Mesenchymal stem cell (in vitro differentiated cells and primary cell): ENCODE measurements at regions not wholly inside any gene's neighbourhood (a gene's known extent, or its start where the extent isn't known, plus 50 kb on each side); places are given as distances from the start of the nearest gene placed in this dataset.

Experiments
- DNase-seq: peaks from one replicate; pipeline ENCODE4 v3.0.0-alpha.2; 2013
- H2AFZ ChIP-seq: one replicate; pipeline ENCODE4 v1.6.1; 2013; ENCODE audit warnings: low read depth, mild to moderate bottlenecking, control low read depth, inconsistent platforms, low read length, moderate library complexity
- H2AK5ac ChIP-seq: 2 replicates; pipeline ENCODE4 v1.6.1; 2013; ENCODE audit warnings: low read length, moderate library complexity, mild to moderate bottlenecking, inconsistent platforms; ENCODE audit not compliant: severe bottlenecking
- H2BK120ac ChIP-seq: one replicate; pipeline ENCODE4 v1.6.1; 2013; ENCODE audit warnings: low read depth, mild to moderate bottlenecking, inconsistent platforms, low read length, moderate library complexity
- H2BK12ac ChIP-seq, 2 experiments: one replicate each; pipeline ENCODE4 v1.6.1; 2013; ENCODE audit warnings: inconsistent platforms in 2 of 2, low read length in 2 of 2, mild to moderate bottlenecking in 2 of 2, moderate library complexity in 2 of 2, control low read depth in 1 of 2
- H2BK15ac ChIP-seq: one replicate; pipeline ENCODE4 v1.6.1; 2013; ENCODE audit warnings: mild to moderate bottlenecking, low read depth, inconsistent platforms; ENCODE audit not compliant: poor library complexity, severe bottlenecking
- H2BK5ac ChIP-seq: 2 replicates; pipeline ENCODE4 v1.6.1; 2013; ENCODE audit warnings: low read depth, mild to moderate bottlenecking, low read length, control low read depth, inconsistent platforms; ENCODE audit not compliant: poor library complexity, severe bottlenecking
- H3K14ac ChIP-seq, 2 experiments: one replicate each; pipeline ENCODE4 v1.6.1; 2013; ENCODE audit warnings: inconsistent platforms in 2 of 2, low read length in 2 of 2, control low read depth in 1 of 2, mild to moderate bottlenecking in 1 of 2, moderate library complexity in 1 of 2
- H3K18ac ChIP-seq, 2 experiments: one replicate each; pipeline ENCODE4 v1.6.1; 2013; ENCODE audit warnings: inconsistent platforms in 2 of 2, low read length in 2 of 2, control low read depth in 1 of 2, low read depth in 1 of 2, mild to moderate bottlenecking in 1 of 2
- H3K23ac ChIP-seq, 2 experiments: one replicate each; pipeline ENCODE4 v1.6.1; 2013; ENCODE audit warnings: inconsistent platforms in 2 of 2, low read length in 2 of 2, mild to moderate bottlenecking in 2 of 2, moderate library complexity in 2 of 2, control low read depth in 1 of 2
- H3K27ac ChIP-seq: 2 replicates; pipeline ENCODE4 v1.5.1; 2013; ENCODE audit warnings: mild to moderate bottlenecking, moderate library complexity, low read length, control low read depth, inconsistent platforms; ENCODE audit not compliant: poor library complexity, severe bottlenecking
- H3K27me3 ChIP-seq, 2 experiments: 2 replicates each; pipeline versions ENCODE4 v1.6.1 to v1.7.0; 2013; ENCODE audit warnings: low read length in 2 of 2, mild to moderate bottlenecking in 2 of 2, moderate library complexity in 2 of 2, control low read depth in 1 of 2, inconsistent platforms in 1 of 2; ENCODE audit not compliant: control insufficient read depth in 1 of 2, insufficient read depth in 1 of 2
- H3K36me3 ChIP-seq, 2 experiments: 2 replicates each; pipeline versions ENCODE4 v1.6.1 to v1.7.0; 2013; ENCODE audit warnings: low read length in 2 of 2, control low read depth in 1 of 2, inconsistent platforms in 1 of 2, low read depth in 1 of 2, mild to moderate bottlenecking in 1 of 2; ENCODE audit not compliant: insufficient read depth in 2 of 2, control insufficient read depth in 1 of 2
- H3K4ac ChIP-seq, 2 experiments: one replicate each; pipeline ENCODE4 v1.6.1; 2013; ENCODE audit warnings: inconsistent platforms in 2 of 2, low read length in 2 of 2, mild to moderate bottlenecking in 2 of 2, moderate library complexity in 2 of 2, control low read depth in 1 of 2, low read depth in 1 of 2
- H3K4me1 ChIP-seq: 2 replicates; pipeline ENCODE4 v1.6.1; 2013; ENCODE audit warnings: low read depth, low read length, control low read depth; ENCODE audit not compliant: control insufficient read depth, insufficient read depth
- H3K4me2 ChIP-seq: 2 replicates; pipeline ENCODE4 v1.6.1; 2013; ENCODE audit warnings: low read length, mild to moderate bottlenecking, inconsistent platforms; ENCODE audit not compliant: poor library complexity, severe bottlenecking
- H3K4me3 ChIP-seq, 2 experiments: 2 replicates each; pipeline versions ENCODE4 v1.5.1 to v1.7.0; 2013; ENCODE audit warnings: low read length in 2 of 2, mild to moderate bottlenecking in 2 of 2, control low read depth in 1 of 2, low read depth in 1 of 2; ENCODE audit not compliant: insufficient read depth in 1 of 2
- H3K79me1 ChIP-seq: replicated peaks from 2 replicates; pipeline ENCODE4 v1.6.1; 2013; ENCODE audit warnings: mild to moderate bottlenecking, control low read depth, low read length, inconsistent platforms; ENCODE audit not compliant: poor library complexity, severe bottlenecking
- H3K9ac ChIP-seq: 2 replicates; pipeline ENCODE4 v1.7.0; 2013; ENCODE audit warnings: mild to moderate bottlenecking, low read length, moderate library complexity
- H3K9me3 ChIP-seq: 2 replicates; pipeline ENCODE4 v1.7.0; 2013; ENCODE audit warnings: mild to moderate bottlenecking, low read length; ENCODE audit not compliant: control insufficient read depth
- H4K8ac ChIP-seq: one replicate; pipeline ENCODE4 v1.6.1; 2013; ENCODE audit warnings: inconsistent platforms, mild to moderate bottlenecking, low read length, moderate library complexity
- H4K91ac ChIP-seq: one replicate; pipeline ENCODE4 v1.6.1; 2013; ENCODE audit warnings: mild to moderate bottlenecking, low read length, inconsistent platforms
- WGBS: methylation state at CpG from one replicate; pipeline ENCODE4 v1.1.7; 2013; ENCODE audit warnings: mixed read lengths; 5-methylcytosine and 5-hydroxymethylcytosine counted together

GRCh38 chr1:29653034-29653810 lies 416.9 kb downstream of the PTPRU start:
- H4K8ac ChIP-seq: no peak overlapping the region
- no peak overlapping the region for H2BK5ac ChIP-seq
- H3K36me3 ChIP-seq: no peaks in the 10 kb centered on the region
- H4K91ac ChIP-seq: no peak overlapping the region
- no peak overlapping the region for H2AK5ac ChIP-seq
- H2BK120ac ChIP-seq: no peak overlapping the region
- no peak for DNase-seq
- no peak overlapping the region for H3K23ac ChIP-seq
- H3K4me2 ChIP-seq: no peak overlapping the region
- H2BK15ac ChIP-seq: no peak overlapping the region
- no peaks in the 10 kb centered on the region for H3K79me1 ChIP-seq
- H3K4ac ChIP-seq: no peak overlapping the region
- no peak overlapping the region for H2AFZ ChIP-seq
- no peak overlapping the region for H3K9ac ChIP-seq
- WGBS: 34% methylated on average over 4 of the region's 5 CpGs
- H3K4me3 ChIP-seq: no peak overlapping the region
- no peak overlapping the region for H3K18ac ChIP-seq
- peaks cover 0 to 24% of the 10 kb centered on the region in 2 experiments for H3K27me3 ChIP-seq
- no peaks in the 10 kb centered on the region for H3K9me3 ChIP-seq
- H2BK12ac ChIP-seq: no peak overlapping the region
- H3K14ac ChIP-seq: no peak overlapping the region
- H3K27ac ChIP-seq: no peak overlapping the region
- peaks cover 8% of the 10 kb centered on the region for H3K4me1 ChIP-seq

- Histone ChIP-seq H4K91ac (no peak overlapping the region), H3K4me1 (peaks cover 8% of the 10 kb centered on the region), H3K4me2 (no peak overlapping the region), H2BK5ac (no peak overlapping the region), H3K9ac (no peak overlapping the region), H2BK120ac (no peak overlapping the region), H2AK5ac (no peak overlapping the region), H3K27ac (no peak overlapping the region), H3K4me3 (no peak overlapping the region), H3K9me3 (no peaks in the 10 kb centered on the region), H4K8ac (no peak overlapping the region), H2AFZ (no peak overlapping the region), H3K79me1 (no peaks in the 10 kb centered on the region), H3K36me3 (no peaks in the 10 kb centered on the region), H2BK12ac (no peak overlapping the region), H3K23ac (no peak overlapping the region), H3K4ac (no peak overlapping the region), H3K14ac (no peak overlapping the region), H3K27me3 (peaks cover 0 to 27% of the 10 kb centered on the region in 2 experiments), H2BK15ac (no peak overlapping the region), H3K18ac (no peak overlapping the region)
- 69% methylated on average over 17 of the region's 17 CpGs for WGBS
- DNase-seq: no peak
These were observed 415.7 kb downstream of the PTPRU start for GRCh38 chr1:29651684-29652665.

GRCh38 chr1:29651246-29651645 lies 414.9 kb downstream of the PTPRU start:
- Histone ChIP-seq H4K91ac (no peak overlapping the region), H3K4ac (no peak overlapping the region), H3K9me3 (no peaks in the 10 kb centered on the region), H3K4me1 (peaks cover 8% of the 10 kb centered on the region), H4K8ac (no peak overlapping the region), H2AFZ (no peak overlapping the region), H3K79me1 (no peaks in the 10 kb centered on the region), H3K18ac (no peak overlapping the region), H2BK5ac (no peak overlapping the region), H3K9ac (no peak overlapping the region), H2AK5ac (no peak overlapping the region), H3K14ac (no peak overlapping the region), H2BK12ac (no peak overlapping the region), H3K36me3 (no peaks in the 10 kb centered on the region), H3K27me3 (peaks cover 0 to 27% of the 10 kb centered on the region in 2 experiments), H3K27ac (no peak overlapping the region), H2BK15ac (no peak overlapping the region), H3K4me3 (no peak overlapping the region), H3K23ac (no peak overlapping the region), H3K4me2 (no peak overlapping the region), H2BK120ac (no peak overlapping the region)
- no peak for DNase-seq

- no peak overlapping the region for H4K8ac ChIP-seq
- H3K4me3 ChIP-seq: no peak overlapping the region
- peaks cover 0 to 28% of the 10 kb centered on the region in 2 experiments for H3K27me3 ChIP-seq
- H3K4me2 ChIP-seq: no peak overlapping the region
- H3K36me3 ChIP-seq: no peaks in the 10 kb centered on the region
- no peaks in the 10 kb centered on the region for H3K79me1 ChIP-seq
- H2BK120ac ChIP-seq: no peak overlapping the region
- H2AK5ac ChIP-seq: no peak overlapping the region
- no peaks in the 10 kb centered on the region for H3K9me3 ChIP-seq
- H2BK5ac ChIP-seq: no peak overlapping the region
- no peak overlapping the region for H3K27ac ChIP-seq
- 65% methylated on average over 3 of the region's 3 CpGs for WGBS
- H2BK15ac ChIP-seq: no peak overlapping the region
- H2AFZ ChIP-seq: no peak overlapping the region
- no peak overlapping the region for H4K91ac ChIP-seq
- no peak for DNase-seq
- no peak overlapping the region for H3K9ac ChIP-seq
- H3K4ac ChIP-seq: no peak overlapping the region
- H2BK12ac ChIP-seq: no peak overlapping the region
- no peak overlapping the region for H3K14ac ChIP-seq
- no peak overlapping the region for H3K18ac ChIP-seq
- H3K4me1 ChIP-seq: peaks cover 8% of the 10 kb centered on the region
- H3K23ac ChIP-seq: no peak overlapping the region
These were observed 414.2 kb downstream of the PTPRU start for GRCh38 chr1:29650476-29650875.
